ENCODE measurements at regions not wholly inside any gene's neighbourhood (a gene's known extent, or its start where the extent isn't known, plus 50 kb on each side); places are given as distances from the start of the nearest gene placed in this dataset.
"Not testable (repeated sequence)": the region's sequence is repeated elsewhere in the genome, so short reads cannot be mapped to it uniquely, and the experiment has no call there.

DNA sequence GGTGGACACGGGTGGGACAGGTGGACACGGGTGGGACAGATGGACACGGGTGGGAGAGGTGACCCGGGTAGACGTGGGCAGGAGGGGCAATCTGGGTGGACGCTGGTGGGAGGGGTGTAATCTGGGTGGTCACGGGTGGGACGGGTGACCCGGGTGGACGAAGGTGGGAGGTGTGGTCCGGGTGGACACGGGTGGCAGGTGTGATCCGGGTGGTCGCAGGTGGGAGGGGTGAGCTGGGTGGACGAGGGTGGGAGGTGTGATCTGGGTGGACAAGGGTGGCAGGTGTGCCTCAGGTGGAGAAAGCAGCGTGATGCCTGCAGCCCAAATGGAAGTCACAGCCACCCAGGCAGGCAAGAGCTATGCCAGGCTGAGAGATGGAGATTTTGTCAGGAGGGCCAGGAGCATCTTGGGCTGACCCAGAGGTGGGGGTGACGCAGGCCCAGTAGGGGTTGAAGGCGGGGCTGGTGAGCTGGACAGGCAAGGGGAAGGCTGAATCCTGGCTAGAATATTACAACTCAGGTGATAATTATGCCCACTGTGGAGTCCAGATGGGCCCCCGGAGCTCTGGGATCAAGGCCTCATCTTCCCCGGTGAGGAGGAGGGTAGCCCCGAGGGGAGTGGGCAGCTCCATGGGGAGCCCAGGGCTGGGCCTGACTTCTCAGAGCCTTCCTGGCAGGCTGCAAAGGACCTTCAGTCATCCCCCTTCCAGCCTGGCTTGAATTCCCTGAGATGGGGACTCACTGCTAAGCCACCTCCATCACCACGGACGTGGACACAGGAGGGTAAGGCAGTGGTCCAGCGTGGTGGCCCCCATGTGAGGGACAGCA lies 100.0 kb downstream of the ADRA2C start:
- no peak for DNase-seq (ENCODE audit: low spot score)

DNA sequence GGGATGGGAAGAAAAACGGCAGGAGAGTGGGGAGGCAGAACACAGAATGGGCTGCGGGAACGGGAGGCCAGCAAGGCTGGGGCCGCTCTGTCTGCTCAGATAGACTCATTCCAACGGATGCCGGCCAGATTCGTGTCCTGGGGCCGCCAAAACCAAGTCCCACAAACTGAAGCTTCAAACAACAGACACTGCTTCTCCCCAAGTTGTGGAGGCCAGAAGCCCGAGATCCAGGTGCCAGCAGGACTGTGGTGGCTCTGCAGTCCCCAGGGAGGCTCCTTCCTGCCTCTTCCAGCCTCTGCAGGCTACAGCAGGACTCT lies 100.6 kb downstream of the ADRA2C start:
- DNase-seq (ENCODE audit: low spot score): no peak

DNA sequence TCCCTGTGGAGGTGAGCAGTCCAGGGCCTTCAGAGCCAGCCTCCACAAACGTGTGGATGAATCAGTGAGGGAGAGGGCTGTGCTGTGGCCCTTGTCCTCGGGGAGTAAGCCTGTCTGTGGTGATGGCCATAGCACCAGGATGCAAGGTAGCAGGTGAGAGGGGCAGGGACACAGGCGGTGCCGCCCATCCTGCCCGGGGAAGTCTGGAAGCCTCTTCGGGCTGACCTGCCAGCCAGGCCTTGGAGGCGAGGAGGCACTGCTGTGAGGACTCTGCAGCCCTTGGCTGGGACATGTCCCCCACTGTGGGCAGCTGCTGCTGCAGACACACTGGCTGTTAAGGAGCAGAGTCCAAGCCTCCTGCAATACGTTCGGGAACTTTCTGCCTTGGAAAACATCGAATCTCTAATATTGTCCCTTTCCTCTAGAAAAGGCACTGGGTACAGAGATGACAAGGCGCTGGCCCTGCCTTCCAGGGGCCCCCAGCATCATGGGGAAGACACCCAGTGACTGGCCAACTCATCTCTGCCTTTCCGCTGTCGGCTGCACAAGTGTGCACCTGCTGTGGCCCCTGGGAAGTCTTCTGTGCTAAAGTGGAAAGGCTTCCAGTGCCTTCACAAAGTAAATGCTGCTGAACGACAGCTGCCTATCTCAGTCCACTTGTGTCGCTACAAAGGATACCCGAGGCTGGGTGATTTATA lies 101.4 kb downstream of the ADRA2C start:
- DNase-seq (ENCODE audit: low spot score): no peak

DNA sequence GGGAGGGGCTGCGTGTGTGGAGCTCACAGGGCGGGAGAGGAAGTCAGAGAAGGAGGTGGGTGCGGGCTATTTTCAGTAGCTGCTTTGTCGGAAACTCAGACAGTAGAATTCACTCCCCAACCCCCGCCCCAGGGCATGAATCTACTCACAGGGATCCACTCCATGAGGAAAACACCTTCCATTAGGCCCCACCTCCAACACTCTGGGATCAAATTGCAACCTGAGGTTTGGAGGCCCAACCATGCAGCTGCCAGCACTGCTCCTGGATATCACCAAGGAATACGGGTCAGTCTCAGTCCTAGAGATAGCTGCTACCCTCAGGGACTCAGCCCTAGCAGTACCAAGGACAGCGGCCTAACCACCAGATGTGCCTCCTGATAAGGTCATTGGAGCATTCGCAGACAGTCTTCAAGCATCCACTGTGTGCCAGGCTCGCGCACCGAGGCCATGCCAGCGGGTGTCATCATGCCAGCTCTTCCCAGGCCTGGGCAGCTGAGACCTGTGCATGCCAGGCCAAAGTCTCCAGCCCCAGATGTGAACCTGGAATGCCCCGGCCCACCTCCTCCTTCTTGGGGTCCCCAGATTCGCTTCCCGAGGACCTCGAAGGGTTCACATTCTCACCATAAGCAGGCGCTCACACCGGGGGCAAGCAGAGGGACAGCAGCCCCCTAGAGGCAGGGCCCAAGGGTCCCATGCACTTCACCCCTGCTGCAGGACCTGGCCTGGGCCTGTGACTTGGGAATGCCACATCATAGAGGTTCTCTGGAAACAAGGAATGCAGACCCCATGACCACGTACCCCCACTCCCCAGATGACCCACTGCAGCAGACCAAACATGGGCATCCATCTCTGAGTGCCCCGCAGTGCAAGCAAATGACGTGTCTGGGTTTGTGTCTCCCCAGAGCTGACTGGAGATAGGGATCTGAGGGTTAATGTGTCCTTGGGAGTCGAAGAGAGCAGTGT lies 102.3 kb downstream of the ADRA2C start:
- peak; percentile 44 for DNase-seq (ENCODE audit: low spot score)

DNA sequence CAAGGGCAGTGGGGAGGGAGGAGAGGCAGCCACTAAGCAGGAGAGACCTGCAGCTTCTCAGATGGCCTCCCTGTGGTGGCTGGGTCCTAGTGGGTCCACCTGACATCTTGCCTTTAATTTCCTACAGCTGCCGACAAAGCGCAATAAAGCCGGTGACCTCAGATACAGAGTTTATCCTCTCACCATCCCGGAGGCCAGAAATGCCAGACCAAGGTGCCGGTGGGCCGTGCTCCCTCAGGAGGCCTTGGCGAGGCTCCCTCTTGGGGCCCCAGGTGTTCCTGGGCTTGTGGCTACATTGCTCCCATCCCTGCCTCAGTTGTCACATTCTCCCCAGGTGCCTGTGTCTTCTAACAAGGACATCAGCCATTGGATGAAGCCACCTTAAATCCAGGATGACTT lies 103.0 kb downstream of the ADRA2C start:
- no peak for DNase-seq (ENCODE audit: low spot score)

DNA sequence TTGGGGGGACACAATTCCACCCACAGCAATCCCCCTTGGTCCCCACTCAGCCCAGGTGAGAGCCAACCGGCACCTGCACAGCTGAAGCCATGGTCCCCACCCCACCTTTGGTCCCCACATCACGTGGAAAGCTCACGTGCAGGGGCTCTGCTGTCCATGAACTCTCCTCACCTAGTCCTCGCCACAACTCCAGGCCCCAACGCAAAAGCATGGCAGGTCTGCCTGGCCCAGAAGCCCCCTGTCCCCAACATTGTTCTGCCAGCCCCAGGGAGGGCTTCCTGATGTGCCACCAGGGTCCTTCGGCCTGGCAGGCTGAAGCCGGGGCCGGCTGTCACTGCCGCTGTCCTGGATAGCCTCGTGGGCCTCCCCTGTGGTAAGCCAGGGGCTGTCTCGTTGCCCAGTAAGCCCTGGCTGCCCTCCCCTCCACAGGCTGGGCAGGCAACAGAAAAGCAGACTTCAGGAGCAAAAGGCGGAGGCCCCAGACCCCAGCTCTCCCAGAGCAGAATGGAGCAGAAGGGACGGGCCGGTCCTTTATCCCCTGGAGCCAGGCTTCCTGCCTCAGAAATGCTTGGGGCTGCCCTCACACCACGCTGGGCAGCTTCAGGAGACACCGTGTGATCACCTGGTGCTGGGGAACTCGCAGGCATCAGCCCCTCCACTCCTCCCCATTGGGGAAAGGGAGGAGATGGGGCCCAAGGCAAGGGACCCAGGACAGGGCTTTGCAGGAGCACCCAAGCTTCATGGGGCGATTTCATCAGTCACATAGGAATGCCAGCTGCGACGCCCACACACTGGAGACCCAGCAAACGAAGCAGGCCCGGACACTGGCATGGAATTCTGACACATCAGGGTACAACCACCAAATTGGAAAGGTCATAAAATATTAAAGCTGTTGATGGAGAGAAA lies 103.7 kb downstream of the ADRA2C start:
- DNase-seq (ENCODE audit: low spot score): no peak

DNA sequence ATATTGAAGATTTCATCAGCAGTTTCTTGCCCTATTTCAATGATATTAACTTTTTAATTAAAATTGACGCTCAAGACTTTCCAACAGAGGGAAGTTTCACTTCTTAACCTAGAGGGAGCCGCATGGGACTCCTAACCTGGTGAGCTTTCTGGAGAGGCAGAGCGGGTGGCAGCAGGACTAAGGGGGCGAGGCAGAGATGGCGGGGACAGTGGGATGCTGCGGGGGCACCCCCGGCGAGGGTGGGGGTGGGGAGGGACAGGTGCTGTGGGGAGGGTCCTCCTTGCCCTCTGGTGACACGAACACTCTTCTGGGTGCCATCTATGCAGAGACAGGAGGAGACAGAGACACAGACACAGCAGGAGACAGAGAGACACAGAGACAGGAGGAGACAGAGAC lies 104.4 kb downstream of the ADRA2C start:
- no peak for DNase-seq (ENCODE audit: low spot score)

DNA sequence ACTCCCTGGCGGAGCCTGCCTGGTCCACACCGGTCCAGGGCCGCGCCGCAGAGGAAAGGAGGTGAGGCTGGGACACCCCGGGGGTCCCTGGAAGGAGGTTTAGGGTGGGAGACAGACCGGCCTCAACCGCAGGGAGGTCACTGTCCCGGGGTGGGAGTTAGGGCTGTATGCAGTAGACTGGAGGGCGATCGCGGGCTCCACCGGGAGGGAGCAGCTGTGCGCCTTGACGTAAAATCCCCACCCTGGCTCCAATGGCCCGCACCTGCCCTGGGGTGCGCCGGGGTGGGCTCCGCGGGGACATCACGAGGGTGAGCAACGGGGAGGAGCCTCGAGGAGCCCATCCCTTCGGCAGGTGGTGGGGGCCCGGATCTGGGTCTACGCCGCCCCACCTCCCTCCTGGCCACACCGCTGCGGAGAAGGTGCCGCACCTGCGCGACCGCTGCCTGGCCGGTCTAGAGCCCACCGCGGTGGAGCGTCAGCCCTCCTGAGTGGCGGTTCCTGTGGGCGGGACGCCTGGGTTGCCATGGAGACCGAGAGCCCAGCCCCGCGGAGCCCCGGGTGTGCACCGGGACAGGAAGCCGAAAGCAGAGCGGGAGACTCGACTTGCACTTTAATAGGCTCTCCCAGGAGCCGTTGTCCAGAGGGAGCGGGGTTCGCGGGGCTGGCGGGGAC lies 105.1 kb downstream of the ADRA2C start:
- no peak for DNase-seq (ENCODE audit: low spot score)

DNA sequence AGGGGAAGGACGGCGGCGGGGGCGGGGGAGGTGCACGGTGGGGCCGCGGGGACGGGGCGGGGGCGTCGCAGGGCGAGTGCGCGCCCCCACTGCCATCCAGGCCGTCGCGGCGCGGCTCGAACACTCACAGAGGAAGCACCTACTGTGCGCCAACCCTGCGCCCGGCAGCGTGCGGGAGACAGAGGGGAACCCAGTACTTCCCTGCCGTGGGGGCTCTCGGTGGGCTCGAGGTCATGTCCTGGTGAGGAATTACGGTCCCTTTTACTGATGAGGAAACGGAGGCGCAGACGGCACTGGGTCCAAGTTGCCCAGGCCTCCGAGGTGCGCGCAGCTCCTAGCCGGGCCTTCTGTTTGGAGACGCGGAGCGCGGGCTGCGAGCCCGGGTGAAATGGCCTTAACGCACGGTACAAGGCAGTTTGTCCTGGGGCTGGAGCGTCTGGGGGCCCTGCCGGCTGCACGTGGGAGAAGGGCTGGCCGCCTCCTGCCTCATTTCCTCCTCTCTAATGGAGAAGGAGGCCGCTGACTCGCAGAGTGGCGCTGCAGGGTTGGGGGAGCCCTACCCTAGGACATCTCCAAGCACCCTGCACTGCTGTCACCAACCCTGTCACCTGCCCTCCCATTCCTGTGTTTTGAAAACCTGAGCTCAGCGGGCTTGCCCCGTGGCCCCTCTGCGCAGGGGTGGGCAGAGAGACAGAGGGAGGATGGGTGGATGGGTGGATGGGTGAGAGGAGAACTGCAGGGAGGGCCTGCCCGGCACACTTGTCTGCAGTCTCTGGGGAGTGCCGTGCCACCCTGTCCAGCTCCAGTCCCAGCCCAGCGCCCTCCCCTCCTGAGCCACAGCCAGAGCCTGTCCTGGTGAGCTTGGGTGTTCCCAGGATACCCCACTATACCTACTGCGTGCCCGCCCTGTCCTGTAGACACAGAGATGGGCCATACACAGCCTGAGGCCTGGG lies 106.0 kb downstream of the ADRA2C start:
- DNase-seq (ENCODE audit: low spot score): no peak

DNA sequence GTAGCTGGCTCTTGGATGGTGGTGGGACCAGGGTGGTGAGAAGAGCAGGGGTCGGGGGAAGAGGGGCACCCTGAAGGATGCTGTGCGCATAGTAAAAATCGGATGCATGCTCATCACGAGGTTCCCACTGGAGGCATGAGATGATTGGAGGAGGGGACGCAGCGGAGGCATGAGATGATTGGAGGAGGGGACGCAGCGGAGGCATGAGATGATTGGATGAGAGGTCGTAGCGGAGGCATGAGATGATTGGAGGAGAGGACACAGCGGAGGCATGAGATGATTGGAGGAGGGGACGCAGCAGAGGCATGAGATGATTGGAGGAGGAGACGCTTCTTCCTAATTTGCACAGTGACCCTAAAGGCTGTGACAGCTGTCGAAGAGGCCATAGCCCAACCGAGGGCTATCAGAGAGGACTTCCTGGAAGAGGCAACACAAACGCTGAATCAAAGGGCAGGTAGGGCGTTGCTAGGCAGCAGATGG lies 106.7 kb downstream of the ADRA2C start:
- no peak for DNase-seq (ENCODE audit: low spot score)

DNA sequence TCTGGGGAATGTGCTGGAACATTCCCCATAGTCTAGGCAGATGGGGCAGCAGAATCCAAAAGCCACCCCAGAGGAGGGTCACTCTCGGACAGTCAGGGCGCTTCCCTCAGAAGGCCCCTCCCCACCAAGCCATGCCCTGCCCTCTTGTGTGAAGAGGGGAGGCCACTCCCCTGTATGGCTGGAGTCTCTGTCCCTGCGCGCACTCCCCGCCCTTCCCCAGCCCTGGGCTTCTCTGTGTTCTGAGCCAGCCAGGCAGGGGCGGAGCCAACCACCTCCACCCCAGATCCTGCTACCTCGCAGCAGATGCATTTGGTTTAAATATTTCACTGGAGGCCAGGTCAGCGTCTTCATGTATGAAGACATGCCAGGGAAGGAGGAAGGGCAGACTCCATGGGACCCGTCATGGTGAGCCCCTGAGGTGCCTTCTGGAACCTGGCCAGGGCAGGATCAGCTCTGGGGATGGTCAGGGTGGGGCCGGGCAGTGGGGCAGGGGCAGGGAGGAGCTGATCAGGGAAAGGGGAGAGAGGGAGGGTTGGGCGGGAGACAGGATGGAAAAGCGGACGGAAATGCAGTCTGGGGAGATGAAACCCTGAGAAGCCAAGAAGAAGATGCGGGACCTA lies 107.3 kb downstream of the ADRA2C start:
- DNase-seq (ENCODE audit: low spot score): no peak

DNA sequence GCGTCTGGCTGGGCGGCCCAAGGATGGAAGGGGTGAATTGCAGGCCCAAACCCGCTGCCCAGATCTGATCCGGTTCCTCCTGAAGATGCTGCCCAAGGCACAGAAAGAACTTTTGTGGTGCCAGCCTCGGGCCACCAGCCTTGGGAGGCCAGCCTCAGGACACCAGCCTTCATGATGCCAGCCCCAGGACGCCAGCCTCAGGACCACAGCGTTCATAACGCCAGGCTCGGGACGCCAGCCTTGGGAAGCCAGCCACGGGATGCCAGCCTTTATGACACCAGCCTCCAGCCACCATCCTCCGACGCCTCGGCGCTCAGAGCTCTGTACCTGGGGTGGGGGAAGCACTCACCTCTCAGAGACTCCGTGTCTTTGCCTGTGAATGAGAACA lies 107.8 kb downstream of the ADRA2C start:
- no peak for DNase-seq (ENCODE audit: low spot score)

DNA sequence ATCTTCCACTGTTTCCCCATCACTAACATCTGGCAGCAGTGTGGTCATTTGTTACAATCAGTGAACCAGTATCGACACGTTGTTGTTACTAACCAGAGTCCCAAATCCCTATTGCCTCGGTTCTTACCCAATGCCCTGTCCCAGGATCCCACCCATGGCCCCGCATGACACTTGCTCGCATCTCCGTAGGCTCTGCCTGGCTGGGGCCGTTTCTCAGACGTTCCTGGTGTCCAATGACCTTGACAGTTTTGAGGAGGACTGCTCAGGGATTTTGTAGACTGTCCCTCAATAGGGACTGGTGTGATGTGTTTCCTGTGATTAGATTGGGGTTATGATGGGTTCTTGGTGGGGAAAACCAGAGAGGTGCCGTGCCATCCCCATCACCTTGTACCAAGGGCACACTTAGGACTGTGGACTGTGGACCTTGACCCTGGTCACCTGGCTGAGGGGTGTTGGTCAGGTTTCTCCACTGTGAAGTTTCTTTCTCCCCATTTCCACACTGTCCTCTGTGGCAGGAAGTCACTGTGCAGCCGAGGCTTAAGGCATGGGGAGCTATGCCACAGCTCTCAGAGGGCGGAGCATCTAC lies 108.4 kb downstream of the ADRA2C start:
- DNase-seq (ENCODE audit: low spot score): no peak

DNA sequence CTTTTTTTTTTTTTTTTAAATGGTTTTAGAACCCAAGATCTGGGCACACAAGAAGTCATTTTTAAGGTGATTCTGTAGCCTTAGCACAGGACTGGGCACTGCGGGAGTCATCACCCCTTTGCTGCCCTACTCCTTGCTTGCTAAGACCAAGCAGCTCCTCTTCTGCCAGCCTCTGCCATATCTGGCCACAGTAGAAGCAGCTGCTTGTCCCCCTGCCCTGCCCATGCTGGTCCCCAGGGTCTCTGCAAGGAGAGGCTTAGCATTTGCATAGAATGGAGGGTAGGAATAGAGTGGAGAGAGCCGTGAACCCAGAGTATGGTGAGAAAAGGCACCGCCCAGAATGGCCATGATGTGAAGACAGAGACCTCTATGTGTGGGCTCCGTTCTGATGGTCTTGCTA lies 109.3 kb downstream of the ADRA2C start:
- no peak for DNase-seq (ENCODE audit: low spot score)

DNA sequence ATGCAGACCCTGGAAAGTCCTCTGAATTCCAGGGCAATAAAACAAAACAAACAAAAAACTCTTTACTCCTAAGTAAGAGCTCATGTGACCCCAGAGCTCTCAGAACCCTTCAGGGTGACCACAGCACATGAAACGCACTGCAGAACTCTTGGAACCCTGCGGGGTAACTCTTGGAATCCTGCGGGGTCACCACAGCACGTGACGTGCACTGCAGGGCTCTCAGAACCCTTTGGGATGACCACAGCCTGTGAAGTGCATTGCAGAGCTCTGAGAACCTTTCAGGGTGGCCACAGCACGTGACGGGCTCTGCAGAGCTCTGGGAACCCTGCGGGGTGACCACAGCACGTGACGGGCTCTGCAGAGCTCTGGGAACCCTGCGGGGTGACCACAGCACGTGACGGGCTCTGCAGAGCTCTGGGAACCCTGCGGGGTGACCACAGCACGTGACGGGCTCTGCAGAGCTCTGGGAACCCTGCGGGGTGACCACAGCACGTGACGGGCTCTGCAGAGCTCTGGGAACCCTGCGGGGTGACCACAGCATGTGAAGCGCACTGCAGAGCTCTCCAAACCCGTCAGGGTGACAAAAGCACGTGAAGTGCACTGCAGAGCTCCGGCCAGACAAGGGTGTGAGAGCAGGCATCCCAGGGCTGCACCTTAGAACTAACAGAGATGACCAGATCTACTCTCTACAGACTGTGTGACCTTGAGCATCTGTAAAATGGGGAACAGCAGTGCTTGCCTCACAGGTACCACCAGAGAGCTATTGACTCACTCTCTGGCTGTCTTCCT lies 110.1 kb downstream of the ADRA2C start:
- DNase-seq (ENCODE audit: low spot score): not testable (repeated sequence)

DNA sequence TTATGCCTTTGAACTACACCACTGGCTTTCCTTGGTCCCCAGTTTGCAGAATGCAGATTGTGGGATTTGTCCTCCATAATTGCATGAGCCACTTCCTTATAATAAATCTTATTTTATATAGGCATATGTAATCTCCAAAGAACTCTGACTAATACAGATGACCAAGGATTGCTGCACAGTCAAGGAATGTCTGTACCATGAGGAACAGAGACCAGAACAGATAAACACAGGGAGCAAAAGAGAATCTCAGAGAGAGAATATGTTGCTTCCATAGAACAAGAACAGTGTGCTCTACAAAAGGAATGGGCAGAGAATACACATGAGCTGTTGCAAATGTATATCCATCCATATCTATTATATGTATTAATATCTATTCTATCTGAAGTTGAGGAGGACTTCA lies 111.1 kb downstream of the ADRA2C start:
- DNase-seq (ENCODE audit: low spot score): no peak

DNA sequence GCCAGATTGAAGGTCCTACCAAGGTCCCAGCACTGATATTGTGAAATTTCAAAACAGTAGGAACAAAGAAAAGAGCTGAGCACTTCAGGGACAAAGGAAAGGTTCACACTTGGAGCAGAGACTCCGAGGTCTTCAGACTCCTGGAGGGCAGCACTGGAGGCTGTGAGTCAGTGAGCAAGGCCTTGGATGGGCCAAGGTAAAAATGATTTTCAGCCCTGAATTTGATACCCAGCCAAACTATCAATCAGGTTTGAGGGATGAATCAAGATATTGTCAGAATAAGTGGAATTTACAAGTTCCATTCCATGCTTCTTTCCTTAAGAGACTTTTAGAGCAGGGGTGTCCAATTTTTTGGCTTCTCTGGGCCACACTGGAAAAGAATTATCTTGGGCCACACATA lies 111.7 kb downstream of the ADRA2C start:
- DNase-seq (ENCODE audit: low spot score): no peak

DNA sequence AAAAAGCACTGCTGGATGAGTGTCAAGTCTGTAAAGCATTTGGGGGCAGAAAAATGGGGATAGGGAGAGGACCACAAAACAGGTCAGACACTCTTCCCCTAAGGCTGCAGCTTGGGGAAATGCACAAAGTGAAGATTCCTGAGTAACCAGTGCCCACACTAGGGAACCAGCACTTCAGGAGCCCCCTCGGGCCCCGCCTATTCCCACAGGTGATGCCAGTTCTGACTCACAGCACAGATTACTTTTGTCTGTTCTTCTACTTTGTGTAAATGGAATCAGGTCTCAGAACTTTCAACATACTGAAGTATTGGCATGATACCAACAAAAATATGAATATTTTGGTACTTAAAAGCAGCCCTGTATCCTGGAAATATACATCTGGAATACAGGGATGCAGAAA lies 112.5 kb downstream of the ADRA2C start:
- no peak for DNase-seq (ENCODE audit: low spot score)

Measured in AG08395 (cell line).